ENCODE measurements at regions not wholly inside any gene's neighbourhood (a gene's known extent, or its start where the extent isn't known, plus 50 kb on each side); places are given as distances from the start of the nearest gene placed in this dataset.
"Not testable (repeated sequence)": the region's sequence is repeated elsewhere in the genome, so short reads cannot be mapped to it uniquely, and the experiment has no call there.

GRCh38 chr6:27575594-27576361 is 102.9 kb upstream of the ZNF184 start:
- DNase-seq, result no peak

DNA sequence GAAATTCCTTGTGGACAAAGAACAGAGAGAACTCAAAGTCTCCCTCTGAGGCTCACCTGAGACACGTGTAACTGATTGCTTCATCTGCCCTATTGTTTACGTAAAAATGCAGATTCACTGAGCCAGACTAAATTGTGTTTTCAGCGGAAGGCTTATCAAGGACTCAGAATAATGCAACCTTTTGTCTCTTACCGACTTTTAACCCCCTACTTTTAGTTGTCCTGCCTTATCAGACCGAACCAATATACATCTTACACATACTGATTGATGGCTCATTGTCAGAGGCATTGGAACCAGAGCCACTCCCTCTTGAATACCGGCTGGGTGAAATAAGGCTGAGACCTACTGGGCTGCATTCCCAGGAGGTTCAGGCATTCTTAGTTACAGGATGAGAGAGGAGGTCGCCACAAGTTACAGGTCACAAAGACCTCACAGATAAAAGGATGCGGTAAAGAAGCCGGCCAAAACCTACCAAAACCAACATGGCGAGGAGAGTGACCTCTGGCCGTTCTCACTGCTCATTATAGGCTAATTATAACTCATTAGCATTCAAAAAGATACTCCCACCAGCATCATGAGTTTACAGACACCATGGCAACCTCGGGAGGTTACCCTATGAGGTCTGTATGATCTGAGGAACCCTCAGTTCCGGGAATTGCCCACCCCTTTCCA is 95.5 kb upstream of the ZNF184 start:
- no peak for DNase-seq

GRCh38 chr6:27565839-27566779 is 93.2 kb upstream of the ZNF184 start:
- no peak for DNase-seq

DNA sequence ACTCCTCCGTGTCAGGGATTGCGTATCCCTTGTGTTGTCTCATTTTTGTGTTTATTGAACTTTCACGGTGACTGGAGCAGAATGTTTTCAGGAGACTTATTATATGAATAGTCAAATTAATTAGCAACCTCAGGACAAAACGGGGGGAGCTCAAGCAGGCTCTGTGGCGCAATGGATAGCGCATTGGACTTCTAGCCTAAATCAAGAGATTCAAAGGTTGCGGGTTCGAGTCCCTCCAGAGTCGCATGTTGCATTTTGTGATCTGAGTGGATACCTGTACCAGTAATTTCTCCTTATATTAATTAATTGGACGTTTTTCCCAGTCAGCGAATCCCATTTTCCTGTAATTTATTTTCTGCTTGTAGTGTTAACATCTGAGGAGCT is 89.1 kb upstream of the ZNF184 start:
- DNase-seq, result no peak

DNA sequence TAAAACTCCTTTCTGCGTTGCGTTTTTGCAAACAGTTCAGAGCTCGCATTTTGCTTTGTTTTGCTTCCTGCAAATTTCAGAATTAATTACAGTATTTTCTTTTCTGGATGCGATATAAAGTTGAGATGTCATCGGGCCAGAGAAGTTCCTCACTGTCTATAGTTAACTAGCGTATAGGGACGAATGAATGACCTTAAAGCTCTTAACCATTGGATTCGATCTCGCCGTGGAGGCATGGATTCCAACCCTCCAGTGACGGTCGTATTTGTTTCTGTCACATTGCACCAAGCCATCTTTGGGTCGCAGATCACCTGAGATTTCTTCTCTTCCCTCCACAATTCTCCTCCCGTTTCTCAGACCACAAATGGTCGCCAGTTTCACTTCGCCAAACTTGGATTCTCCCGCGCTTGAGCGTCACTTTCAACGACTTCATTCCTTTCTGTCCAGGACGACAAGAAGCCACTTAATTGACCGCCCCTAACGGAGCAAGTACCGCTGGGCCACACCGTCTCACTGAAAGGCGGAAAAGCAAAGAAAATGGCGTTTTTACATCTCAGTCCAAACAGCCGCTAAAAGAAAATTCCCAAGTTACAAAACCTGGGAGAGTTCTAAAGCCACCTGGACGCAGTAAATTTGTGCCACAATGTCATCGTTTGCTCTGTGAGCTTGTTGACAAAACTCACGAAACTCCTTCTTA is 85.3 kb upstream of the ZNF184 start:
- DNase-seq, result no peak

DNA sequence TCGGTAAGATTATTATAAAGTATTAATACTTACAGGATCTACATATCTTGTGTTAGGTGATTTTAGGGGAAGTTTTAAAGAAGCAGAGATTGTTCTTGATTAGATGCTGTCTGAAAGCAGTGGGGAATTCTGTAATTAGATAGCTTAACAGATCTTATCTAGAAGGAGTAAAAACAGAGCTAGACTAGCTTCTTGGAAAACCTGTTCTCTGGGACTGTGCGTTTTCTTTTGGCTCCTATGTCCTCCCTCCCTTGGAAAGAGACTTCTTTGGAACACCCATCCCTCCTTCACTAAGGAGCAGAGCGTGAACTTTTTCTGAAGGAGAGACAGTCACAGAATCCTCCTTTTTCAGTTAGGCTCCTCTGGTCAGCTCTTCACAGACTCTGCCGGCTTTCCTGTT is 83.5 kb upstream of the ZNF184 start:
- no peak for DNase-seq

DNA sequence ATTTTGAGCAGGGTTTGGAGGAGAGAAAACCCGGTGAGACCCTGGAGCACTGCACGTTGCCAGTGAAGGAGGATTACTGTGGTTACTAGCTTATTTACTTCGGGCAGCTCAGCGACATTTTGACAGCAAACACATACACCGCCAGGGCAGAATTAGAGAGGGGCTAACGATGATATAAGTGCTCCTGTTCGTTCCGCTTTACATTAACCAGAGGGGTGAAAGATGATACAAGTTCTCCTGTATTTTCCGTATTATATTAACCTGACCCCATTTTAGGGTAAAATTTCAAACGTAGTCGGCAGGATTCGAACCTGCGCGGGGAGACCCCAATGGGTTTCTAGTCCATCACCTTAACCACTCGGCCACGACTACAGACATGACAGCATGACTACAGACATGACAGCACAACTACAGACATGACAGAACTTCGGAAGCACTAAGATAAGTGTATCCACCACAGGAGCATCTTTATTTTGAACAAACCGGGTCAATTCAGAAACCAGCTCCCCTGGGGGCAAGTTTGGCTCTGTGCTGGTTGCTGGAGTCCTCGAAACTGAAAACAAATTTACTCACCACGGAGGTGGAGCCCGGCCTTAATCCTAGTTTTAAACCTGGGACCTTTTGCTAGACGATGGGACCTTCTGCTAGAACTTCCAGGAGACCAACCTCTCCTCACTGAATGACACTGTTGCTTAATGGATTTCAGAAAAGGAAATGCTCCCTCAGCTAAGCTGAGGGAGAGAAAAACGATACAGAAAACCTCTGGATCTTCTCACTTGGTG is 80.4 kb upstream of the ZNF184 start:
- DNase-seq, result peak; percentile 72

GRCh38 chr6:27551607-27552006 is 78.7 kb upstream of the ZNF184 start:
- no peak for DNase-seq

DNA sequence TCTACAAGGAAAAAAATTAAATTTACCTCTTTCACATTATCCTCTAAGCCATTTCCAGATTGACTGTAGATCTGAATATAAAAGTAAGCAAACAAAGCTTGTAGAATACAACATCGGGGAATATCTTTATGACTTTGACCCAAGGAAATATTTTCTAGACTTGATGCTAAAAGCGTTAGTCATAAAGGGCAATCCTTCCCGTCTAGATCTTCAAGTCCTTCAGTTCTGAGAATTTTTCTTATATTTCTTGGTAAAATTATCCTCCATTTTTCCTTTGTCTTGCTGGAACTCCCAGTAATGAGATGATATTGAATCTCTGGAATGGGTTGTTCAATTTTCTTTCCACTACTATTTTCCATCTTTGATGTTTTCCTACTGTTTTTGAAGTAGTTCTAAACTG is 77.8 kb upstream of the ZNF184 start:
- no peak for DNase-seq

GRCh38 chr6:27549241-27549598 is 76.3 kb upstream of the ZNF184 start:
- not testable (repeated sequence) for DNase-seq

DNA sequence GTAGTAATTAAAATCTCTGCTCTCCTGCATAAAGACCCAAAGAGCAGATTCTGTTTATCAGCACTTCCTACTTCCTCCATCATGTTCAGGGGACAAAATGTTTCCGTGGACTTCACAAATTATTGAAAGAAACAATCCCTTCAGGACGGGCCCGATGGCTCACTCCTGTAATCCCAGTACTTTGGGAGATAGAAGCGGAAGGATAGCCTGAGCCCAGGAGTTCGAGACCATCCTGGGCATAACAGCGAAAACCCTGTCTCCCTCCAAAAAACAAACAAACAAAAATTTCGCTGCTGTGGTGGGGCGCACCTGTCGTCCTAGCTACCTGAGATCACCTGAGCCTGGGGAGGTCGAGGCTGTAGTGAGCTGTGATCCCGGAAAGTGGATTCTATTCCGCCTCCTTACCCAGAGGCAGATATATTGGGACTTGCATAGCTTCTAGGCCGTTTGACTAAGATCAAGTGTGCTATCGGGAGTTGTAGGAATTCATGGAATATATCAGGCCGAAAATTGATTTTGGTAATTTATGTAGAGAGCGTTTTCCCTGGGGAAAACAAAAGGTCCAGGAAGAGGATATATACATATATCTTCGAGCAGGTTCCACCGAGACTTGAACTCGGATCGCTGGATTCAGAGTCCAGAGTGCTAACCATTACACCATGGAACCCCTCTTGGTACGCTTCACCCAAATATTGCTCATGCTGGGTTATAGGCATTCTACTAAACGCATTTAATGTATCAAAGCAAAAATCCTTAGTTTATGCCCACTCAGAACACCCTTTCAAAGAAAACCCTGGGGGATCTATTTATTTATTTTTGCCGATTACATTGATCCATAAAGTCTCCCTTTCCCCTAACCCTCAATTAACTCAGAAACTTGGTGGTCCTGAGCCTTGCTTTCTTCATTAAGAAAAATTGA is 74.5 kb upstream of the ZNF184 start:
- DNase-seq, result peak; percentile 64

DNA sequence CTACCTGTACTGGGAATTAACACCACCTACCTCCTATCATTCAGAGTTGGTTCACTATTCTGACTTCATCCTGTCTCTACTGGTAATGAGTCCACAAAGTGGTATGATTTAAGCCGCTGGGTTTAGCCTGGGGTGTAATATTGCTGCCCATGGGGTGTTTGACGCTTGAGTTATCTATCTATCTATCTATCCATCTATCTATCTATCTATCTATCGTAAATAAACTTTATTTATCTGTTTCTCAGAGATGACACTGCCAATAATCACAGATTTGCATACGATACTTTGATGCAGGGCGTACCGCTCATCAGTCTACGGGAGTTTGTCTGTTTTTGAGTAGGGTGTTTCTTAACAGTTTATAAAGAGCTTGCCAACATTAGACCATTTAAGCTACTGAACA is 73.6 kb upstream of the ZNF184 start:
- no peak for DNase-seq

GRCh38 chr6:27545271-27546046 is 72.6 kb upstream of the ZNF184 start:
- peak; percentile 79 for DNase-seq

GRCh38 chr6:27544612-27545260 is 71.8 kb upstream of the ZNF184 start:
- no peak for DNase-seq

DNA sequence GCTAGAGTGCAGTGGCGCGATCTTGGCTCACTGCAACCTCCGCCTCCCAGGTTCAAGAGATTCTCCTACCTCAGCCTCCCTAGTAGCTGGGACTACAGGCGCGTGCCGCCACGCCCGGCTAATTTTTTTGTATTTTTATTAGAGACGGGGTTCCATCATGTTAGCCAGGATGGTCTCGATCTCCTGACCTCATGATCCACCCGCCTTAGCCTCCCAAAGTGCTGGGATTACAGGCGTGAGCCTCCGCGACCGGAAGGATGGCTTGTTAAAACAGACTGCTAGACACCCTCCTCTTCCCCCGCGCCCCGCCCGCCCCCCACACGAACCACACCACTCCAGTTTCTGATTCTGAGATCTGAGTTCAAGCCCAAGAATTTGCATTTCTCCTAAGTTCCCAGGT is 71.2 kb upstream of the ZNF184 start:
- not testable (repeated sequence) for DNase-seq

- no peak for DNase-seq
Measured at GRCh38 chr6:27542485-27542884, 69.6 kb upstream of the ZNF184 start.

- no peak for DNase-seq
Measured at GRCh38 chr6:27541933-27542297, 69.0 kb upstream of the ZNF184 start.

DNA sequence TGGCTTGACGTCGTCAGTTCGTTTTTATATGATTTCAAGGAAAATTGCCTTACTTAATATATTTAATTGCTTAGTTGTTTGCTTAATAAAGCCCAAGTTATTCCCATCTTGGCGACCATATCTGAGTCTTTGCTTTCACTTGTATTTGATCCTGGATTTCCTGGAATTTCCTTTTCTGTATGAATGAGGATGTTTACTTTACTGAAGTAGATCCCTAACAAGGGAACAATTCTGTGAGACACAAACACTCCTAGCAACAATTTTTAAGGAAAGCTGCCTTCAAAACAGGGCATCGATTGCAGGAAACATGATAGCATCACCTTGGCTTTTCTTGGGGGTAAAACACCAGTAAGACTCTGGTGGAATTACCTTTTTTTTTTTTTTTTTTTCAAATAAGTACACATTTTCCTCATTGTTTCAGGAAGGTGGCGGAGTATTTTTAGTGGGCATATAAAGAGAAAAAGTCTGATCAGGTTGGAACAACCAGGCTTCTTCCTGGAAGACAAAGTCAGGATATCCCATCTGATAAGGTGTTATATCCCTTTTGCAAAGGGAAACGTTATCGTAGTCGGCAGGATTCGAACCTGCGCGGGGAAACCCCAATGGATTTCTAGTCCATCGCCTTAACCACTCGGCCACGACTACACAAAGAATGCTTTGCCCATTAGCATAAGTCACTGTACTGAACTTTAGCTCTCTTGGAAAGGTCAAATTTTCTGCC is 68.5 kb upstream of the ZNF184 start:
- peak; percentile 56 for DNase-seq

- no peak for DNase-seq
Measured at GRCh38 chr6:27539551-27539950, 66.6 kb upstream of the ZNF184 start.
